ENCODE measurements at regions not wholly inside any gene's neighbourhood (a gene's known extent, or its start where the extent isn't known, plus 50 kb on each side); places are given as distances from the start of the nearest gene placed in this dataset.

- no peak for FAIRE-seq
- no peak for DNase-seq (ENCODE audit: insufficient read length, low spot score)
These were observed 325.2 kb upstream of the SLITRK1 start for GRCh38 chr13:84207509-84207908.

GRCh38 chr13:84200971-84201370, 318.7 kb upstream of the SLITRK1 start:
- DNase-seq (ENCODE audit: insufficient read length, low spot score) (no peak), FAIRE-seq (no peak)

GRCh38 chr13:84192125-84192524, 309.9 kb upstream of the SLITRK1 start:
- DNase-seq (ENCODE audit: insufficient read length, low spot score) (peak; percentile 12), FAIRE-seq (no peak)

- DNase-seq (ENCODE audit: insufficient read length, low spot score) (no peak), FAIRE-seq (no peak)
These were observed 308.9 kb upstream of the SLITRK1 start for GRCh38 chr13:84191139-84191538.

GRCh38 chr13:84187626-84188025, 305.4 kb upstream of the SLITRK1 start:
- FAIRE-seq: no peak
- DNase-seq (ENCODE audit: insufficient read length, low spot score): no peak

- DNase-seq (ENCODE audit: insufficient read length, low spot score): no peak
- no peak for FAIRE-seq
These were observed 257.4 kb upstream of the SLITRK1 start for GRCh38 chr13:84139561-84140158.

GRCh38 chr13:84137292-84137691, 255.0 kb upstream of the SLITRK1 start:
- DNase-seq (ENCODE audit: insufficient read length, low spot score) (no peak), FAIRE-seq (no peak)

GRCh38 chr13:84136582-84136981, 254.3 kb upstream of the SLITRK1 start:
- DNase-seq (ENCODE audit: insufficient read length, low spot score) (no peak), FAIRE-seq (no peak)

- DNase-seq (ENCODE audit: insufficient read length, low spot score) (no peak), FAIRE-seq (no peak)
These were observed 250.2 kb upstream of the SLITRK1 start for GRCh38 chr13:84132491-84132890.

- DNase-seq (ENCODE audit: insufficient read length, low spot score) (no peak), FAIRE-seq (no peak)
These were observed 249.0 kb upstream of the SLITRK1 start for GRCh38 chr13:84131249-84131648.

GRCh38 chr13:84130495-84131114, 248.3 kb upstream of the SLITRK1 start:
- FAIRE-seq (no peak), DNase-seq (ENCODE audit: insufficient read length, low spot score) (no peak)

- DNase-seq (ENCODE audit: insufficient read length, low spot score) (no peak), FAIRE-seq (no peak)
These were observed 247.7 kb upstream of the SLITRK1 start for GRCh38 chr13:84129966-84130365.

- FAIRE-seq (no peak), DNase-seq (ENCODE audit: insufficient read length, low spot score) (no peak)
These were observed 245.4 kb upstream of the SLITRK1 start for GRCh38 chr13:84127597-84128128.

- DNase-seq (ENCODE audit: insufficient read length, low spot score): no peak
- FAIRE-seq: no peak
These were observed 244.4 kb upstream of the SLITRK1 start for GRCh38 chr13:84126671-84127171.

GRCh38 chr13:84121456-84121855, 239.2 kb upstream of the SLITRK1 start:
- FAIRE-seq (no peak), DNase-seq (ENCODE audit: insufficient read length, low spot score) (peak; percentile 0)

- FAIRE-seq (no peak), DNase-seq (ENCODE audit: insufficient read length, low spot score) (no peak)
These were observed 236.7 kb upstream of the SLITRK1 start for GRCh38 chr13:84118839-84119409.

- no peak for DNase-seq (ENCODE audit: insufficient read length, low spot score)
- no peak for FAIRE-seq
These were observed 216.0 kb upstream of the SLITRK1 start for GRCh38 chr13:84098273-84098672.

GRCh38 chr13:84097148-84097547, 214.9 kb upstream of the SLITRK1 start:
- no peak for DNase-seq (ENCODE audit: insufficient read length, low spot score)
- FAIRE-seq: no peak

GRCh38 chr13:84096216-84096615, 213.9 kb upstream of the SLITRK1 start:
- FAIRE-seq: no peak
- DNase-seq (ENCODE audit: insufficient read length, low spot score): no peak

GRCh38 chr13:84088996-84089395, 206.7 kb upstream of the SLITRK1 start:
- no peak for FAIRE-seq

GRCh38 chr13:84086847-84087162, 204.5 kb upstream of the SLITRK1 start:
- DNase-seq (ENCODE audit: insufficient read length, low spot score) (no peak), FAIRE-seq (no peak)

More at GRCh38 chr13:84088996-84089395, 206.7 kb upstream of the SLITRK1 start:
- DNase-seq (ENCODE audit: insufficient read length, low spot score): no peak
